C4-2B (cell line): ENCODE measurements at regions not wholly inside any gene's neighbourhood (a gene's known extent, or its start where the extent isn't known, plus 50 kb on each side); places are given as distances from the start of the nearest gene placed in this dataset.

ENCODE experiments used
- H3K27ac ChIP-seq: fragments of 450-650 bp; 2 replicates; pipeline ENCODE4 v1.5.1; 2017
- ZFX ChIP-seq: fragments of 450-650 bp; IDR thresholded peaks from 2 replicates; pipeline ENCODE4 v1.6.1; 2017
- TF ChIP-seq, protein P1 (sequence below): fragments of 450-650 bp; conservative IDR thresholded peaks from 2 replicates; pipeline ENCODE4 v1.5.1; 2017; ENCODE audit warnings: mild to moderate bottlenecking

DNA sequence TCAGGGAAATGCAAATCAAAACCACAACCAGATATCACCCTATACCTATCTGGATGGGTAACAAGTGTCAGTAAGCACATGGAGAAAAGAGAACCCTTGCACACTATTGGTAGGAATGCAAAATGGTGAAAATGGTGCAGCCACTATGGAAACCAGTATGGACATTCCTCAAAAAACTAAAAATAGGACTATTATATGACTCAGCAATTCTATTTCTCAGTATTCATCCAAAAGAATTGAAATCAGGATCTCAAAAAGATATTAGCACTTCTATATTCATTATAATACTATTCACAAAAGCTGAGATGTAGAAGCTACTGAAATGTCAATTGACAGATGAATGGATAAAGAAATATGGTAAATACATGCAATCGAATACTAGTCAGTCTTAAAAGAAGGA is 491.1 kb upstream of the MYT1L start:
- no peak overlapping the region for H3K27ac ChIP-seq
- TF ChIP-seq, protein P1, sequence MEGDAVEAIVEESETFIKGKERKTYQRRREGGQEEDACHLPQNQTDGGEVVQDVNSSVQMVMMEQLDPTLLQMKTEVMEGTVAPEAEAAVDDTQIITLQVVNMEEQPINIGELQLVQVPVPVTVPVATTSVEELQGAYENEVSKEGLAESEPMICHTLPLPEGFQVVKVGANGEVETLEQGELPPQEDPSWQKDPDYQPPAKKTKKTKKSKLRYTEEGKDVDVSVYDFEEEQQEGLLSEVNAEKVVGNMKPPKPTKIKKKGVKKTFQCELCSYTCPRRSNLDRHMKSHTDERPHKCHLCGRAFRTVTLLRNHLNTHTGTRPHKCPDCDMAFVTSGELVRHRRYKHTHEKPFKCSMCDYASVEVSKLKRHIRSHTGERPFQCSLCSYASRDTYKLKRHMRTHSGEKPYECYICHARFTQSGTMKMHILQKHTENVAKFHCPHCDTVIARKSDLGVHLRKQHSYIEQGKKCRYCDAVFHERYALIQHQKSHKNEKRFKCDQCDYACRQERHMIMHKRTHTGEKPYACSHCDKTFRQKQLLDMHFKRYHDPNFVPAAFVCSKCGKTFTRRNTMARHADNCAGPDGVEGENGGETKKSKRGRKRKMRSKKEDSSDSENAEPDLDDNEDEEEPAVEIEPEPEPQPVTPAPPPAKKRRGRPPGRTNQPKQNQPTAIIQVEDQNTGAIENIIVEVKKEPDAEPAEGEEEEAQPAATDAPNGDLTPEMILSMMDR, result no peak
- no peak for TF ChIP-seq ZFX

DNA sequence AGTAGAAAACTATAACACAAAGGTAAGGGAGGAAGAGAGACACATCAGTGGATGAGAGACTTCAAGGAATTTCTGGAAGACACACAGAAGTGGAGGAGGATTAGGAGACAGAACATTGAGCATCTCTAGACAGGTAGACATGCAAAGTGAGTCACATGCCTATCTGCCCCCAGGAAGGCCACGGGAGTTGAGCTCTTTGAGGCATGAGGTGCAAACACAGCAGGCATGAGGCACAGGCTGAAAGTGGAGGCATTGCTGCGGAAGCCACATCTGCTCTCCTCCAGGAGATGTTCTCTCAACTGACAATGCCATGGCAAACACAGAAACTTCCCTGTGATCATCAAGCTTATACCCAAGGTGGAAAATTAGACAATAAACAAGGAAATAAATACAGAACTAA is 481.6 kb upstream of the MYT1L start:
- TF ChIP-seq, protein P1, result no peak
- TF ChIP-seq ZFX, result no peak
- H3K27ac ChIP-seq, result no peak overlapping the region

DNA sequence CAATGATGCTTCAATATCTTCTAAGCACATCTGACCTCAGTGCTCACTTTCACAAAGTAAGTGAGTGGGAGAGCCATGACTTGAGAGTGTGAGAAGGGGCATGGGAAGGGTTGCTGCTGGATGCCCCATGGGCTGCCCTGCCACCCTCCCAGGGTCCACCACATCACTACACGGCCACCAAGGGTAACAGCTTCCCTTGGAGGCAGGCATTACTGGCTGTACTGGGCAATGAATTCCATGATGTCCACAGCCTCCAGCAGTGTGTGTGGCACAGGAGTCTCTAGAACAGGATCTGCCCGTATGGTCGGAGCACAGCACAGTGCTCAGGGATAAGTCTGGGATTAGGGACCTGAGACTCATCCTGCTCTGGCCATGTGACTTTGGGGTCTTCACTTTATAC is 481.0 kb upstream of the MYT1L start:
- TF ChIP-seq, protein P1, result no peak
- no peak for TF ChIP-seq ZFX
- no peak overlapping the region for H3K27ac ChIP-seq

GRCh38 chr2:2810504-2810903 is 479.4 kb upstream of the MYT1L start:
- H3K27ac ChIP-seq, result no peak overlapping the region
- TF ChIP-seq, protein P1, result no peak
- TF ChIP-seq ZFX, result no peak

GRCh38 chr2:2809771-2810170 is 478.7 kb upstream of the MYT1L start:
- no peak for TF ChIP-seq ZFX
- TF ChIP-seq, protein P1, result no peak
- H3K27ac ChIP-seq, result no peak overlapping the region

DNA sequence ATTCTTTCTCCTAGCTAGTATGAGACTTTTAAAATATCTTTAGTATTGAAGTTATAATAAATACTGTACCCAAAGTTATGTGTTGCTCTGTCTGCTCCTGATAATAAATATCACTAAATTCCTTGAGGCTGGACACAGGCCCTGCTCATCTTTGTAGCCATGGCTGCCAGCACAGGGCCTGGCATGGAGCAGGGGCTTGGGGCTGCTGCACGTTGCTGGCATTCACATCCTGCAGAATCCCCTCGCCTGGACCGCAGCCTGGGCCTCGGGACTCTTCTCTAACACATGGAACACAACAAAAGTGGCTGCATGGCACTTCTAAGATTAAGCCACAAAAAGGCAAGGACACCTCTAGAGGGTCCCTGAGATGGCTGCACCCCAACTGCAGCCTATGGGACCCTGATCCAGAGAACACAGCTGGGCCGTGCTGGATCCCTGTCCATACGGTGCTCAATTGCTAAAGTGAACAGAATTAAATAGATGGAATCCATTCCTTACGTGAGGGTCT is 477.5 kb upstream of the MYT1L start:
- TF ChIP-seq, protein P1, result no peak
- TF ChIP-seq ZFX, result no peak

GRCh38 chr2:2806711-2807110 is 475.6 kb upstream of the MYT1L start:
- H3K27ac ChIP-seq, result no peak overlapping the region
- TF ChIP-seq ZFX, result no peak
- TF ChIP-seq, protein P1, result no peak

More for the DNA sequence above, 477.5 kb upstream of the MYT1L start:
- no peak overlapping the region for H3K27ac ChIP-seq
